Caco-2 (cell line): ENCODE measurements at regions not wholly inside any gene's neighbourhood (a gene's known extent, or its start where the extent isn't known, plus 50 kb on each side); places are given as distances from the start of the nearest gene placed in this dataset.

Source experiments
- BruUV-seq: library from RNA; stranded (reverse); fragments of 400-500 nt; replicated peaks from 2 replicates; lab custom pipeline; 2021; lab: Mats Ljungman, UMichigan
- CTCF ChIA-PET: fragments of 300-600 bp; sonication (Branson Sonifier 250); formaldehyde crosslinking; loops from one replicate; lab custom pipeline; 2022; ENCODE audit warnings: antibody characterized with exemption; lab: Charles Lee
- POLR2A ChIA-PET: fragments of 300-600 bp; sonication (Branson Sonifier 250); formaldehyde crosslinking; loops from one replicate; lab custom pipeline; 2022; ENCODE audit warnings: antibody characterized with exemption; lab: Charles Lee
- DNase-seq, 2 experiments: peaks; one replicate each; pipeline versions ENCODE4 v3.0.0 to v3.0.0-alpha.2; 2020 to 2022
- H3K27me3 ChIP-seq: replicated peaks from 2 replicates; pipeline ENCODE4 v1.6.0; 2011; ENCODE audit warnings: low read length; ENCODE audit not compliant: control insufficient read depth, insufficient read depth
- H3K36me3 ChIP-seq: 2 replicates; pipeline ENCODE4 v1.5.1; 2011; ENCODE audit warnings: low read length; ENCODE audit not compliant: control insufficient read depth, insufficient read depth
- H3K4me1 ChIP-seq: fragments of 250-450 bp; sonication (Bioruptor Pico); 2 replicates; pipeline ENCODE4 v1.5.1; 2020; ENCODE audit warnings: mild to moderate bottlenecking
- H3K4me3 ChIP-seq: 2 replicates; pipeline ENCODE4 v1.5.1; 2011; ENCODE audit warnings: low read depth, mild to moderate bottlenecking, control low read depth, low read length
- H3K9me3 ChIP-seq: fragments of 250-450 bp; sonication (Bioruptor Pico); 2 replicates; pipeline ENCODE4 v1.5.1; 2020; ENCODE audit warnings: mild to moderate bottlenecking, moderate library complexity
- H3K27ac Mint-ChIP-seq: one replicate; pipeline ENCODE4 v1.8.0; 2022; ENCODE audit warnings: mixed read lengths; ENCODE audit not compliant: unreplicated experiment
- H3K27me3 Mint-ChIP-seq: one replicate; pipeline ENCODE4 v1.8.0; 2022; ENCODE audit warnings: mixed read lengths; ENCODE audit not compliant: insufficient read depth, unreplicated experiment
- H3K36me3 Mint-ChIP-seq: one replicate; pipeline ENCODE4 v1.8.0; 2022; ENCODE audit warnings: mild to moderate bottlenecking, mixed read lengths; ENCODE audit not compliant: insufficient read depth, unreplicated experiment
- H3K4me1 Mint-ChIP-seq: one replicate; pipeline ENCODE4 v1.8.0; 2022; ENCODE audit warnings: low read depth, mixed read lengths; ENCODE audit not compliant: unreplicated experiment
- H3K4me3 Mint-ChIP-seq: one replicate; pipeline ENCODE4 v1.8.0; 2022; ENCODE audit warnings: mild to moderate bottlenecking, moderate library complexity, mixed read lengths; ENCODE audit not compliant: unreplicated experiment
- H3K9me3 Mint-ChIP-seq: one replicate; pipeline ENCODE4 v1.8.0; 2022; ENCODE audit warnings: mixed read lengths; ENCODE audit not compliant: unreplicated experiment
- intact Hi-C: fragments of 100-400 bp; cut with micrococcal nuclease; formaldehyde crosslinking; loops from one replicate; pipeline ENCODE4 v1.10.0; 2022; ENCODE audit not compliant: unreplicated experiment
- TF ChIP-seq, protein P1 (sequence below), 2 experiments: fragments of 200-600 bp in 1 of 2; IDR thresholded peaks; 1 replicate in 1 of 2; 2 replicates in 1 of 2; pipeline versions ENCODE4 v1.5.1 to v1.8.0; 2011 to 2022; ENCODE audit warnings: antibody characterized with exemption in 1 of 2, control low read depth in 1 of 2, inconsistent platforms in 1 of 2, low read depth in 1 of 2, low read length in 1 of 2, mild to moderate bottlenecking in 1 of 2, moderate library complexity in 1 of 2; ENCODE audit not compliant: insufficient read depth in 1 of 2, severe bottlenecking in 1 of 2, unreplicated experiment in 1 of 2

DNA sequence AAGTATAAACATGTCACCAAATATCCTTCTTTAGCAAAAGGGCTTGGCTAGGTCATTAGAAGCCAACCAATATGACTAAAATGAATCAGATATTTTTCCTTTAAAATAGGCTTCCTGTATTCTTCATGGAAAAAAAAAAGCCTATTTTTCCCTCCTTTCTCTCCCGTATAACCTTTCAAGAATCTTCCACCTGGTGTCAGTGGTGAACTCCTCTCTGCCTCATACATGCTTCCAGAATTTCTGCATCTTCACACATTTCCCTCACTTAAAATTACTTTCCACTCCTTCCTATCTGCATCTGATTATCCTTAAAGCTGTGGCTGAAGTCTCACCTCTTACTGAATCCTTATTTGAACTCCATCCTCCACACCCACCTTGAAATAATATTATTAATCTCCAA is 116.9 kb upstream of the FANCL start:
- H3K4me1 Mint-ChIP-seq = no peaks in the 10 kb centered on the region
- CTCF ChIA-PET = no interaction called here

DNA sequence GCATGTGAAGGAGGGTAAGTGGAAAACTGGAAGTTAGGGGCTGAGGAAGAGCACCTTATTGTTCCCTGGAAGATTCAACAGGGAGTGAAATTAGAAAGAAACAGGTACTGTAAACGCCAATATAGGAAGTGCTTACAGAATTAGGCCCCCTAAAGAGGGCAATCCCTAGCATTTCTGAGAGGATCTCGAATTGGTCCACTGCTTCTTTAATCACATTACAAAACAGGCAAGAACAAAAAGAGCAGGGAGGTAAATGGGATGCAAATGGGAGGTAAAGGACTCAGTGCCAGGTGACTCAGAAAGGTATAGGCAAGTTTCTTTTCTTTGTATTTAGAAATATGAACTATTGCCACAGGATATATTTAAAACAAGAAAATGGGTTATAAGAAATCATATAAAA is 116.4 kb upstream of the FANCL start:
- TF ChIP-seq, protein P1, sequence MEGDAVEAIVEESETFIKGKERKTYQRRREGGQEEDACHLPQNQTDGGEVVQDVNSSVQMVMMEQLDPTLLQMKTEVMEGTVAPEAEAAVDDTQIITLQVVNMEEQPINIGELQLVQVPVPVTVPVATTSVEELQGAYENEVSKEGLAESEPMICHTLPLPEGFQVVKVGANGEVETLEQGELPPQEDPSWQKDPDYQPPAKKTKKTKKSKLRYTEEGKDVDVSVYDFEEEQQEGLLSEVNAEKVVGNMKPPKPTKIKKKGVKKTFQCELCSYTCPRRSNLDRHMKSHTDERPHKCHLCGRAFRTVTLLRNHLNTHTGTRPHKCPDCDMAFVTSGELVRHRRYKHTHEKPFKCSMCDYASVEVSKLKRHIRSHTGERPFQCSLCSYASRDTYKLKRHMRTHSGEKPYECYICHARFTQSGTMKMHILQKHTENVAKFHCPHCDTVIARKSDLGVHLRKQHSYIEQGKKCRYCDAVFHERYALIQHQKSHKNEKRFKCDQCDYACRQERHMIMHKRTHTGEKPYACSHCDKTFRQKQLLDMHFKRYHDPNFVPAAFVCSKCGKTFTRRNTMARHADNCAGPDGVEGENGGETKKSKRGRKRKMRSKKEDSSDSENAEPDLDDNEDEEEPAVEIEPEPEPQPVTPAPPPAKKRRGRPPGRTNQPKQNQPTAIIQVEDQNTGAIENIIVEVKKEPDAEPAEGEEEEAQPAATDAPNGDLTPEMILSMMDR (IDR thresholded peaks at IDR 0.05; ENCODE audit: insufficient read depth in 1 of 2, low read depth in 1 of 2, low read length in 1 of 2, severe bottlenecking in 1 of 2, unreplicated experiment in 1 of 2) = no peak
- Mint-ChIP-seq H3K36me3 (no peaks in the 10 kb centered on the region), H3K4me3 (no peak overlapping the region), H3K27ac (no peak overlapping the region), H3K4me1 (no peaks in the 10 kb centered on the region), H3K27me3 (peaks cover 2% of the 10 kb centered on the region), H3K9me3 (no peaks in the 10 kb centered on the region)
- Histone ChIP-seq H3K9me3 (no peaks in the 10 kb centered on the region), H3K4me3 (no peak overlapping the region), H3K36me3 (no peaks in the 10 kb centered on the region), H3K27me3 (no peaks in the 10 kb centered on the region; the same call in 1 of the 2 replicates), H3K4me1 (no peaks in the 10 kb centered on the region)
- DNase-seq = no peak
- ChIA-PET POLR2A (no interaction called here), CTCF (no interaction called here)
- intact Hi-C loops = loop anchor here (5.0 kb wide), 1 partner anchor 450 kb away; no protein-coding TSS in a partner anchor
- BruUV-seq = no TSS peak

More for the DNA sequence above, 116.9 kb upstream of the FANCL start:
- Mint-ChIP-seq H3K9me3 (no peaks in the 10 kb centered on the region), H3K27ac (no peak overlapping the region), H3K36me3 (no peaks in the 10 kb centered on the region), H3K4me3 (no peak overlapping the region), H3K27me3 (peaks cover 2% of the 10 kb centered on the region)
- TF ChIP-seq, protein P1 (IDR thresholded peaks at IDR 0.05; ENCODE audit: insufficient read depth in 1 of 2, low read depth in 1 of 2, low read length in 1 of 2, severe bottlenecking in 1 of 2, unreplicated experiment in 1 of 2) = no peak
- POLR2A ChIA-PET = no interaction called here
- no peaks in the 10 kb centered on the region; the same call in 1 of the 2 replicates for H3K27me3 ChIP-seq
- H3K9me3 ChIP-seq = no peaks in the 10 kb centered on the region
- H3K4me3 ChIP-seq = no peak overlapping the region
- no peaks in the 10 kb centered on the region for H3K36me3 ChIP-seq
- intact Hi-C loops = loop anchor here (1.0 to 5.0 kb wide), 2 partner anchors 90 to 451 kb away; no protein-coding TSS in a partner anchor
- no peaks in the 10 kb centered on the region for H3K4me1 ChIP-seq
- DNase-seq = no peak
- no TSS peak for BruUV-seq

DNA sequence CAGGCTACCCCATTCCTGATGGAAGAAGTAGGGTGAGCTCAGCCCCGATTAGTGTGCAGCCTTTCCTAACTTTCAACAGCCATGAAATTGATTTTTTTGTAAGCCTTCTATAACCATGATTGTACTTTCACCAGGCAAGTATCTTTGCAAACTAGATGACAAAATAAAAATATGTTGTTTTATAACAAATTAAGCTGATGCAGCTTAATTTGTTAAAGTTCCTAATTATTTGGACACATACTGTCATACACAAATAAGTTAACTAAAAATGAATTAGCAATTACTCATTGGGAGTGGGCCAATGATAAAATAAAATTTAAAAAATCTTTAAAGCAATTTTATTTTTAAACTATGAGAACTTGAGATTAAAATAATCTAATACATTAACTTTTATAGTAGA is 113.1 kb upstream of the FANCL start:
- Histone ChIP-seq H3K4me3 (no peak overlapping the region), H3K9me3 (no peaks in the 10 kb centered on the region), H3K27me3 (no peaks in the 10 kb centered on the region), H3K4me1 (no peaks in the 10 kb centered on the region), H3K36me3 (no peaks in the 10 kb centered on the region)
- H3K27ac Mint-ChIP-seq = no peak overlapping the region
- ChIA-PET CTCF (no interaction called here), POLR2A (no interaction called here)
- no peaks in the 10 kb centered on the region for H3K4me1 Mint-ChIP-seq
- no TSS peak for BruUV-seq
- DNase-seq = no peak
- H3K27me3 Mint-ChIP-seq = peaks cover 2% of the 10 kb centered on the region
- no peak overlapping the region for H3K4me3 Mint-ChIP-seq
- intact Hi-C loops = no loop called here
- TF ChIP-seq, protein P1 (IDR thresholded peaks at IDR 0.05; ENCODE audit: insufficient read depth in 1 of 2, low read depth in 1 of 2, low read length in 1 of 2, severe bottlenecking in 1 of 2, unreplicated experiment in 1 of 2) = no peak
- no peaks in the 10 kb centered on the region for H3K36me3 Mint-ChIP-seq
- no peaks in the 10 kb centered on the region for H3K9me3 Mint-ChIP-seq
